GM12872 (cell line): ENCODE measurements at regions not wholly inside any gene's neighbourhood (a gene's known extent, or its start where the extent isn't known, plus 50 kb on each side); places are given as distances from the start of the nearest gene placed in this dataset.

ENCODE experiments used
- TF ChIP-seq, protein P1 (sequence below): IDR thresholded peaks from 3 replicates; pipeline ENCODE4 v1.5.1; 2011; ENCODE audit warnings: low read depth, mild to moderate bottlenecking, low read length, moderate library complexity; ENCODE audit not compliant: insufficient read depth

GRCh38 chr12:87382436-87382835, 646.8 kb downstream of the C12orf50 start:
- TF ChIP-seq, protein P1, sequence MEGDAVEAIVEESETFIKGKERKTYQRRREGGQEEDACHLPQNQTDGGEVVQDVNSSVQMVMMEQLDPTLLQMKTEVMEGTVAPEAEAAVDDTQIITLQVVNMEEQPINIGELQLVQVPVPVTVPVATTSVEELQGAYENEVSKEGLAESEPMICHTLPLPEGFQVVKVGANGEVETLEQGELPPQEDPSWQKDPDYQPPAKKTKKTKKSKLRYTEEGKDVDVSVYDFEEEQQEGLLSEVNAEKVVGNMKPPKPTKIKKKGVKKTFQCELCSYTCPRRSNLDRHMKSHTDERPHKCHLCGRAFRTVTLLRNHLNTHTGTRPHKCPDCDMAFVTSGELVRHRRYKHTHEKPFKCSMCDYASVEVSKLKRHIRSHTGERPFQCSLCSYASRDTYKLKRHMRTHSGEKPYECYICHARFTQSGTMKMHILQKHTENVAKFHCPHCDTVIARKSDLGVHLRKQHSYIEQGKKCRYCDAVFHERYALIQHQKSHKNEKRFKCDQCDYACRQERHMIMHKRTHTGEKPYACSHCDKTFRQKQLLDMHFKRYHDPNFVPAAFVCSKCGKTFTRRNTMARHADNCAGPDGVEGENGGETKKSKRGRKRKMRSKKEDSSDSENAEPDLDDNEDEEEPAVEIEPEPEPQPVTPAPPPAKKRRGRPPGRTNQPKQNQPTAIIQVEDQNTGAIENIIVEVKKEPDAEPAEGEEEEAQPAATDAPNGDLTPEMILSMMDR, result no peak

- TF ChIP-seq, protein P1, result no peak
Measured at GRCh38 chr12:87381742-87382141, 647.5 kb downstream of the C12orf50 start.

DNA sequence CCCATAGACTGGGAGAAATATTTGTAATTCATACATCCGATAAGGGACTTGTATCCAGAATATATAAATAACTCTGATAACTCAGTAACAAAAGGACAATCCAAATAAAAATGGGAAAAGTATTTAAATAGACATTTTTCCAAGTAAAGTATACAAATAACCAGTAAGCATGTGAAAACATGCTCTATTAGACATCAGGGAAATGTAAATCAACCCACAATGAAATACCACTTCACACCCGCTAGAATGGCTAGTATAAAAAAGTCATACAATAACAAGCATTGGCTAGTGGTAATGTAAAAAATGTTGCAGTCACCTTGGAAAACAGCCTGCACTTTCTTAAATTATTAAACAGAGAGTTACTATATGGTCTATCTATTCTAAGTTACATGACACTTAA, 650.7 kb downstream of the C12orf50 start:
- TF ChIP-seq, protein P1, result no peak

GRCh38 chr12:87376722-87377121, 652.5 kb downstream of the C12orf50 start:
- TF ChIP-seq, protein P1, result no peak

DNA sequence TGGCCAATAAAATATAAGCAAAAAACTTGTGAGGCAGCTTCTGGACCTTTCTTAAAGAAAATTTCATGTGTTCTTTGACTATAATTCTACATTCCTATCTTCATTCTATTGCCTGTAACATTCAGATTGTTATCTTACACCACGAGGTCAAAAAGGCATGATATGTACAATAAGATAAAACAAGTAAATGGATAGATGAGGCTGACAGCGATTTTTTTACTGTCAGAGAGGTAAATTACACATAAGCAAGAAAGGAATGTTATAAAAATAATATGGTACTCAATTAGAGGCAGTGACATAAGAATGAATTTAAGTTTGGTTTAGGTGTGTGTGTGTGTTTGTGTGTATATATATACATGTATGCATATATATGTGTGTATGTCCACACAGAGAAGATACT, 660.0 kb downstream of the C12orf50 start:
- TF ChIP-seq, protein P1, result no peak

DNA sequence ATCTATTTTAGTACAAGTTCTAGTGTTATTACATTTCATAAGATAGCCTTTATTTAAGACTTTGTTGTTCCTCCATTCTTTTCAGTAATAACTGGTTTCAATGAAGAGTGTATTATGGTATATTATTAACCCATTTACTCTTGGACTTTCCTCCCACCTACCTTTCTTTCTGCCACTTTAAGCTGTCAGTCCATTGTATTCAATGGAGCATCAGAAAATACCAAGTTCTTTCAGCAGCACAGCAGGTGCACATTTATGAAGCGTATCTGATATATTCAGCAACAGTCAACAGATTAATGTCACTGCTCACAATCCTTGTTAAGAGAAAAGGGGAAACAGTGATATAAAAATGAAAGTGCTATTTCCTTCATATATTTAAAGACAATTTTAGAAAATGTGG, 660.9 kb downstream of the C12orf50 start:
- TF ChIP-seq, protein P1, result no peak

- TF ChIP-seq, protein P1, result no peak
Measured at GRCh38 chr12:87365423-87365822, 663.8 kb downstream of the C12orf50 start.
